HFF-Myc (cell line): ENCODE measurements at regions not wholly inside any gene's neighbourhood (a gene's known extent, or its start where the extent isn't known, plus 50 kb on each side); places are given as distances from the start of the nearest gene placed in this dataset.

Experiments used
- DNase-seq: peaks from one replicate; pipeline ENCODE4 v3.0.0-alpha.2; 2011; ENCODE audit warnings: low read depth; ENCODE audit errors: extremely low read depth
- H3K4me3 ChIP-seq: replicated peaks from 2 replicates; pipeline ENCODE4 v1.5.1; 2011; ENCODE audit warnings: low read depth, mild to moderate bottlenecking, control low read depth, low read length
- CTCF ChIP-seq: IDR thresholded peaks from 2 replicates; pipeline ENCODE4 v1.5.1; 2012; ENCODE audit warnings: mild to moderate bottlenecking, low read depth, low read length, control low read depth; ENCODE audit errors: missing control alignments

- no peak for TF ChIP-seq CTCF
- DNase-seq, result no peak
- H3K4me3 ChIP-seq, result no peak overlapping the region
Measured at GRCh38 chr20:23152902-23153301, 66.8 kb upstream of the CD93 start.

DNA sequence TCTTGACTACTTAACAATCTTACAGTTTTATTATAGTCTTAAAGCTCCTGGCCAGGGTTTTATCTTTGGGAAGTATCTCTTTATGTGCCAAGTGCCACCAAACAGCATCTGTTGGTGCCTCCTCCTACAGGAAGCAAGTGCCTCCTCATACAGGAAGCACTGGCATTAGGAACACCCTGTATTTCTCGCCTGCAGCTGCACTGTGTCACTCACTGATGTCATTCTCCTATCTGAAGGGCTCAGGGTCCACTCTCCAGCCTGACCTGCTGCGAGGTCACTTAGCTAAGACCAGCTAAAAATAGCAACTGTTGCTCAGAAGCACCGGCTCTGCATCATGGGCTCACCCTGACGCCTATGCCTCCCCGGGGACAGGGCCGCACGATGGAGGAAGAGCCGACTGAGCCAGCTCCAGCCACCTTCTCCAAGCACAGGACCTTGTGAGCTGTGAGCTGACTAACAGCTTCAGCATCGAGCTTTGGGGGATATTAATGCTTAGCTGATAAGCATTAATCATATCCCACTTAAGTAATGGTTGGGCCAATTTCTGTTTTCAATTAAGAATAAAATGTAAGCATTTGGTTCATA lies 66.3 kb upstream of the CD93 start:
- no peak for DNase-seq
- no peak overlapping the region for H3K4me3 ChIP-seq
- no peak for TF ChIP-seq CTCF

DNA sequence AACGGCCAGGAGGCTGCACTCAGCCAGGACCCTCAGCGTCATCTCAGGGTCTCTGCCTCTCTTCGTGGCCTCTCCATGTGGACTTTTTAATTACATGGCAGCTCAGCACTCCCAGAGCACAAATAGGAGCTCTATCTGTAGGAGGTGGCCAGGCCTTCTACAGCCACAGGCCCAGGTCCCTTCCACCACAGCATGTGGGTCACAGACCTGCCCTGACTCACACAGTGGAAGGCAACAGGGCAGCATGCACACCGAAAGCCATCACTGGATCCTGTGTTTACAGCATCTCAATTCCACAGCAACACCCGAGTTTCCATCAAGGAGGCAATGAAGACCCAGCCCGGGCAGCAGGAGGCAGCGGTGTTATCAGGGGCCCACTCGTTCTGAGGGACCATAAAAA lies 65.8 kb upstream of the CD93 start:
- peak; percentile 7 for TF ChIP-seq CTCF
- H3K4me3 ChIP-seq, result no peak overlapping the region
- no peak for DNase-seq

DNA sequence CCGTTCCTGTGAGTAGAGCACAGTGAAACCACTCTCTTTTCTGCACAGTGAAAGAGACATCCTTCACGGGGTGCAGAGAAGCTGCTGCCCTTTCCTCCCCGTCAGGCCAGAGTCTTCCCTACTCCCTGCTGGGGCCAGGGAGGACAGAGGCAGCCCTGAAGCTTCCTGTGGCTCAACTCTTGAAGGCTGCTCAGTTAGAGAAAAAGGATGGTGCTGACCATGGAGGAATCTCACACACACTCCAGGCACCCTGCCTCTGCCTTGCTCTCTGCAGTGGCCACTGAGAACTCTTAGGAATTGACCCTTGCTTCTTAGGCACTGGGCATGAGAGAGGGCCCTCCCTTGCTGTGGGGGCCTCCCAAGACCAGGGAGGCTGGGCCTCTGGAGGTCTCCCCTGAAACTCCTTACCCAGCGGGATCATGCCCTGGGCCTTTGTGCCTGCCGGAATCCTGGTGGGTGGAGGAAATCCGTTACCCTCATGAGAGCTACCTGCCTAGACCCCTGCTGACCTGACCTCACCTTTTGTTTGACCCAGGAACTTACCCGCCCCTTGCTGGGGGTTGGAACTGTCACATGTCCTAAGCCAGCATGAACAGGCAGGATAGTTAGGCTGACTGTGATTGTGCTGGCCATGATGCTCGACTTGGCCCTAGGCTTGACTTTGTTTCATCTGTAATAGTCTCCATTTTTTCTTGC lies 65.0 kb upstream of the CD93 start:
- no peak for TF ChIP-seq CTCF
- no peak for DNase-seq
- no peak overlapping the region for H3K4me3 ChIP-seq

DNA sequence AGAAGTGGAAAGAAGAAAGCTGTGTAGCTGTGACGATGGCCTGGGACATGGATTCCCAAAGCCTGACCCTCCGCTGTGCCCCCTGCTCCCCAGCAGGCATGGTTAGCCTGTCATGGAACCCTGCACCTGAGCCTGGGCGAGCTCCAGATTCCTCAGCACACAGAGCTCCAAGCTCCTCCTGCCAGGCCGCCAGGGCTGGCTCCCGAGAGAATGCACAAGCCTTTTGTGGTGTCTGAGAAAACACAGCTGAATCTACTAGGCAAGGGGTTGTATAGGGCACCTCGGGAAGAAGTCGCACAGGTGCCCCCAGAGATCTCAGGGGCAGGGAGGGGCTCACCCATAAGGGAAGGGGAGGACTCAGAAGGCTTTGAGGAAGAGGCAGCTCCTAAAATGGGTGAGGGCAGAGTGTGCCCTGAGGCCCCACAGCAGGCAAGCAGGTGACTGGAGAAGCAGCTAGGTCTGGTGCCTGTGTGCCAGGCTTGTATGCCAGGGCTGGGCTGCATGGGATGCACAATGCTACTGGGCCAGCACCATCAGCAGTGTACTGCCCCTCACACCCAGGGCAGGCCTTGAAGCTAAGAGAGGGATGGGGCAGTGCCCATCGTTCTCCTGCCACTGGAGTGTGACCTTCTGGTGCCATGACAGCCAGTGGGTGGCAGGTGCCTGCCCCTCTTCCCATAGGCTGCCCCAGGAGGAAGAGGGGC lies 64.3 kb upstream of the CD93 start:
- TF ChIP-seq CTCF, result no peak
- no peak for DNase-seq
- H3K4me3 ChIP-seq, result no peak overlapping the region

DNA sequence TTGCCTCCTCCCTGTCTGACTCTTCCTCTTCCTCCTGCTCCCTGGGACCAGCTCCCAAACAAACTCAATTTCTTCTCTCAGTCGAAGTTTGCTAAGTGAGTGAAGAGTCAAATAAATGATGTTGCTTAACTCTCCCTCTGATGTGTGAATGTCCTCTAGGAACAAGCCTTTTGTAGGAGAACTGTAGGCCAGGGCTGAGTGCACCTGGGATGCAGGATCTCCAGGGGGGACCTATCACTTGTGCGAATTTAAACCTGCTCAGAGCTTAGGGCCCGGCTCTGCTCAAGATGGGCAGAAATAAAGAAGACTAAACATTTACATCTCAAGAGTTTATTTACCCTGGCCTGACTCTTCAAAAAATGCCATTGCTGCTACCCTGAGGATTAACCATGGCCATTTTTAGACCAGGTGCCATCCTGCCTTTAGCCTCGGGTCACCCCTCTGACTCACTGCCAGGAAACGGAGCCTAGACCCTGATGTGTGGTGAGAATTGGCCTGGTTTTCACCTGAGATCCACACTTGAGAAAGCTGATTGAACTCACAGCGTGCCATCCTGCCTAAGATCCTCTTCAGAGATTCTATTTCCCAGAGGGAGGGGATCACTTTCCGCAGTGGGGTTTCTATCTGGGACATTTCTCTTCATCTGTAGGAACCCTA lies 63.6 kb upstream of the CD93 start:
- DNase-seq, result no peak
- no peak overlapping the region for H3K4me3 ChIP-seq
- no peak for TF ChIP-seq CTCF
